Gastrocnemius medialis (tissue), 4 donors: ENCODE measurements at regions not wholly inside any gene's neighbourhood (a gene's known extent, or its start where the extent isn't known, plus 50 kb on each side); places are given as distances from the start of the nearest gene placed in this dataset.

Source experiments
- POLR2A ChIP-seq, 2 donors: fragments of 450-650 bp; IDR thresholded peaks; one replicate each; pipeline ENCODE4 v1.6.1; 2017; ENCODE audit warnings: antibody characterized with exemption in 2 of 2, mild to moderate bottlenecking in 2 of 2, moderate library complexity in 2 of 2
- TF ChIP-seq, protein P1 (sequence below), 5 experiments: fragments of 450-650 bp in 3 of 5; fragments of 200-600 bp in 2 of 5; sonication (generic) in 2 of 5; IDR thresholded peaks in 4 of 5; conservative IDR thresholded peaks in 1 of 5; 1 replicate in 4 of 5; 2 replicates in 1 of 5; pipeline ENCODE4 v1.5.1; 2016 to 2019; ENCODE audit warnings: antibody characterized with exemption in 5 of 5, mild to moderate bottlenecking in 3 of 5, moderate library complexity in 3 of 5

GRCh38 chr12:67772267-67773169, 124.0 kb downstream of the DYRK2 start:
- TF ChIP-seq POLR2A (IDR thresholded peaks at IDR 0.05) = no peak
- TF ChIP-seq, protein P1, sequence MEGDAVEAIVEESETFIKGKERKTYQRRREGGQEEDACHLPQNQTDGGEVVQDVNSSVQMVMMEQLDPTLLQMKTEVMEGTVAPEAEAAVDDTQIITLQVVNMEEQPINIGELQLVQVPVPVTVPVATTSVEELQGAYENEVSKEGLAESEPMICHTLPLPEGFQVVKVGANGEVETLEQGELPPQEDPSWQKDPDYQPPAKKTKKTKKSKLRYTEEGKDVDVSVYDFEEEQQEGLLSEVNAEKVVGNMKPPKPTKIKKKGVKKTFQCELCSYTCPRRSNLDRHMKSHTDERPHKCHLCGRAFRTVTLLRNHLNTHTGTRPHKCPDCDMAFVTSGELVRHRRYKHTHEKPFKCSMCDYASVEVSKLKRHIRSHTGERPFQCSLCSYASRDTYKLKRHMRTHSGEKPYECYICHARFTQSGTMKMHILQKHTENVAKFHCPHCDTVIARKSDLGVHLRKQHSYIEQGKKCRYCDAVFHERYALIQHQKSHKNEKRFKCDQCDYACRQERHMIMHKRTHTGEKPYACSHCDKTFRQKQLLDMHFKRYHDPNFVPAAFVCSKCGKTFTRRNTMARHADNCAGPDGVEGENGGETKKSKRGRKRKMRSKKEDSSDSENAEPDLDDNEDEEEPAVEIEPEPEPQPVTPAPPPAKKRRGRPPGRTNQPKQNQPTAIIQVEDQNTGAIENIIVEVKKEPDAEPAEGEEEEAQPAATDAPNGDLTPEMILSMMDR (IDR thresholded peaks at IDR 0.05 in 4 of 5, conservative IDR thresholded peaks at IDR 0.05 in 1 of 5) = no peak
